H1 (cell line): ENCODE measurements at regions not wholly inside any gene's neighbourhood (a gene's known extent, or its start where the extent isn't known, plus 50 kb on each side); places are given as distances from the start of the nearest gene placed in this dataset.

ENCODE experiments used
- BACH1 ChIP-seq: IDR thresholded peaks from 2 replicates; pipeline ENCODE4 v1.6.1; 2012; ENCODE audit warnings: low read length, improper control_type of control experiment
- CEBPB ChIP-seq: IDR thresholded peaks from 2 replicates; pipeline ENCODE4 v1.6.1; 2012; ENCODE audit warnings: low read depth, low read length
- EZH2 ChIP-seq: fragments of 200-600 bp; sonication (generic); IDR thresholded peaks from 2 replicates; pipeline ENCODE4 v1.7.1; 2012; ENCODE audit warnings: low read depth, mild to moderate bottlenecking, moderate library complexity, low read length, inconsistent platforms; ENCODE audit not compliant: severe bottlenecking
- FOSL1 ChIP-seq: IDR thresholded peaks from 2 replicates; pipeline ENCODE4 v1.6.1; 2011; ENCODE audit warnings: mild to moderate bottlenecking, low read depth, low read length, moderate library complexity; ENCODE audit not compliant: insufficient read depth
- MAFK ChIP-seq: IDR thresholded peaks from 2 replicates; pipeline ENCODE4 v1.6.1; 2012; ENCODE audit warnings: low read depth, mild to moderate bottlenecking, improper control_type of control experiment, low read length
- PHF8 ChIP-seq: fragments of 200-600 bp; sonication (generic); conservative IDR thresholded peaks from 2 replicates; pipeline ENCODE4 v1.7.1; 2012; ENCODE audit warnings: low read depth, mild to moderate bottlenecking, inconsistent platforms, low read length, moderate library complexity
- POLR2A ChIP-seq, 2 experiments: IDR thresholded peaks; 1 replicate in 1 of 2; 2 replicates in 1 of 2; pipeline ENCODE4 v1.6.1; 2011; ENCODE audit warnings: low read depth in 2 of 2, low read length in 2 of 2, mild to moderate bottlenecking in 2 of 2; ENCODE audit errors: control extremely low read depth in 1 of 2
- SIX5 ChIP-seq: IDR thresholded peaks from 2 replicates; pipeline ENCODE4 v1.6.1; 2011; ENCODE audit warnings: mild to moderate bottlenecking, low read depth, low read length
- SP1 ChIP-seq: IDR thresholded peaks from 2 replicates; pipeline ENCODE4 v1.6.1; 2011; ENCODE audit warnings: low read depth, low read length
- TEAD4 ChIP-seq: IDR thresholded peaks from 2 replicates; pipeline ENCODE4 v1.6.1; 2012; ENCODE audit warnings: low read depth, low read length, inconsistent platforms, mixed read lengths
- ZNF274 ChIP-seq: IDR thresholded peaks from 2 replicates; pipeline ENCODE4 v1.7.0; 2012; ENCODE audit warnings: low read length, borderline replicate concordance; ENCODE audit errors: extremely low read depth
- TF ChIP-seq, protein P1 (sequence below), 3 experiments: IDR thresholded peaks; 1 replicate in 2 of 3; 2 replicates in 1 of 3; pipeline versions ENCODE4 v1.5.1 to v1.6.1; 2011; ENCODE audit warnings: low read length in 3 of 3, mild to moderate bottlenecking in 3 of 3, inconsistent platforms in 2 of 3, low read depth in 1 of 3, moderate library complexity in 1 of 3; ENCODE audit not compliant: insufficient read depth in 1 of 3; ENCODE audit errors: control extremely low read depth in 1 of 3

DNA sequence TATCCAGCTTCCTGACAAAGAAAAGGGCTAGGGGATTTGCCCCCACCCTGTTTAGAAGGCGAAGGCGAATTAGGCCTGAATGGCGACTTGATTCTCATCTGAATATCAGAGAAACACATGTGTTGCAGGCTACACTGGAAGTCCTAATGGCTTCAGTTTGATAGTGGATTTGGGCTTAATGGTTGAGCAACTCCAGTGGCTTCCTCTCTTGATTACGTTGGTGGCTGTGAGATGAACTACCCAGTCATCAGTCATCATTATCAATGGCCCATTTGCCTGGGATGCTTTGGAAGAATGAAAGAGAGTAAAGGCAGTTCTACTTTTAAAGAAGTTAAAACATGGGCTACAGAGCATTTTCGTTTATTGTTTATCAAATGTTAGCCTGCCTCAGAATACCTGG, 60.9 kb upstream of the IL1R1 start:
- TF ChIP-seq, protein P1, sequence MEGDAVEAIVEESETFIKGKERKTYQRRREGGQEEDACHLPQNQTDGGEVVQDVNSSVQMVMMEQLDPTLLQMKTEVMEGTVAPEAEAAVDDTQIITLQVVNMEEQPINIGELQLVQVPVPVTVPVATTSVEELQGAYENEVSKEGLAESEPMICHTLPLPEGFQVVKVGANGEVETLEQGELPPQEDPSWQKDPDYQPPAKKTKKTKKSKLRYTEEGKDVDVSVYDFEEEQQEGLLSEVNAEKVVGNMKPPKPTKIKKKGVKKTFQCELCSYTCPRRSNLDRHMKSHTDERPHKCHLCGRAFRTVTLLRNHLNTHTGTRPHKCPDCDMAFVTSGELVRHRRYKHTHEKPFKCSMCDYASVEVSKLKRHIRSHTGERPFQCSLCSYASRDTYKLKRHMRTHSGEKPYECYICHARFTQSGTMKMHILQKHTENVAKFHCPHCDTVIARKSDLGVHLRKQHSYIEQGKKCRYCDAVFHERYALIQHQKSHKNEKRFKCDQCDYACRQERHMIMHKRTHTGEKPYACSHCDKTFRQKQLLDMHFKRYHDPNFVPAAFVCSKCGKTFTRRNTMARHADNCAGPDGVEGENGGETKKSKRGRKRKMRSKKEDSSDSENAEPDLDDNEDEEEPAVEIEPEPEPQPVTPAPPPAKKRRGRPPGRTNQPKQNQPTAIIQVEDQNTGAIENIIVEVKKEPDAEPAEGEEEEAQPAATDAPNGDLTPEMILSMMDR (IDR thresholded peaks at IDR 0.05; ENCODE audit: control extremely low read depth in 1 of 3, insufficient read depth in 1 of 3, low read depth in 1 of 3, low read length in 3 of 3), result no peak
- TF ChIP-seq TEAD4, result no peak
- no peak for TF ChIP-seq EZH2
- no peak for TF ChIP-seq CEBPB
- no peak for TF ChIP-seq SIX5
- no peak for TF ChIP-seq BACH1
- no peak for TF ChIP-seq MAFK
- TF ChIP-seq PHF8, result no peak
- TF ChIP-seq POLR2A (IDR thresholded peaks at IDR 0.05; ENCODE audit: control extremely low read depth in 1 of 2, low read depth in 2 of 2, low read length in 2 of 2), result no peak
- no peak for TF ChIP-seq SP1
- no peak for TF ChIP-seq ZNF274
- TF ChIP-seq FOSL1, result no peak
